HEK293T (cell line): ENCODE measurements at regions not wholly inside any gene's neighbourhood (a gene's known extent, or its start where the extent isn't known, plus 50 kb on each side); places are given as distances from the start of the nearest gene placed in this dataset.

Experiments
- CTBP1 ChIP-seq: fragments of 450-650 bp; IDR thresholded peaks from 2 replicates; pipeline ENCODE4 v1.6.1; 2016; ENCODE audit warnings: borderline replicate concordance
- ELF4 ChIP-seq: fragments of 450-650 bp; IDR thresholded peaks from 2 replicates; pipeline ENCODE4 v1.6.1; 2017; ENCODE audit warnings: antibody characterized with exemption
- FOXM1 ChIP-seq: fragments of 450-650 bp; IDR thresholded peaks from 2 replicates; pipeline ENCODE4 v1.6.1; 2017; ENCODE audit warnings: mild to moderate bottlenecking, borderline replicate concordance
- NFRKB ChIP-seq: fragments of 450-650 bp; IDR thresholded peaks from 2 replicates; pipeline ENCODE4 v1.6.1; 2016; ENCODE audit warnings: mild to moderate bottlenecking, moderate library complexity

- TF ChIP-seq NFRKB (no peak), ELF4 (no peak), FOXM1 (no peak), CTBP1 (no peak)
These were observed 204.9 kb upstream of the CTNND2 start for GRCh38 chr5:12109075-12109688.
